ENCODE measurements at regions not wholly inside any gene's neighbourhood (a gene's known extent, or its start where the extent isn't known, plus 50 kb on each side); places are given as distances from the start of the nearest gene placed in this dataset.
"Not testable (repeated sequence)": the region's sequence is repeated elsewhere in the genome, so short reads cannot be mapped to it uniquely, and the experiment has no call there.

GRCh38 chr15:98326804-98327203, 321.5 kb upstream of the IGF1R start:
- no peaks in the 10 kb centered on the region for H3K36me3 Mint-ChIP-seq (ENCODE audit: low read depth)
- no peaks in the 10 kb centered on the region for H3K27me3 Mint-ChIP-seq
- H3K27ac Mint-ChIP-seq: no peak overlapping the region
- H3K4me1 Mint-ChIP-seq (ENCODE audit: low read depth): no peaks in the 10 kb centered on the region
- peaks cover 14% of the 10 kb centered on the region for H3K9me3 Mint-ChIP-seq
- intact Hi-C loops (cut with micrococcal nuclease): no loop called here
- no peak overlapping the region for H3K4me3 Mint-ChIP-seq

GRCh38 chr15:98330258-98330657, 318.1 kb upstream of the IGF1R start:
- H3K27me3 Mint-ChIP-seq: no peaks in the 10 kb centered on the region
- H3K27ac Mint-ChIP-seq: no peak overlapping the region
- intact Hi-C loops (cut with micrococcal nuclease): no loop called here
- H3K9me3 Mint-ChIP-seq: peaks cover 11% of the 10 kb centered on the region
- no peaks in the 10 kb centered on the region for H3K36me3 Mint-ChIP-seq (ENCODE audit: low read depth)
- no peak overlapping the region for H3K4me3 Mint-ChIP-seq
- H3K4me1 Mint-ChIP-seq (ENCODE audit: low read depth): no peaks in the 10 kb centered on the region

GRCh38 chr15:98330692-98331435, 317.5 kb upstream of the IGF1R start:
- Mint-ChIP-seq H3K27ac (no peak overlapping the region), H3K9me3 (peaks cover 11% of the 10 kb centered on the region), H3K27me3 (no peaks in the 10 kb centered on the region), H3K4me3 (no peak overlapping the region), H3K36me3 (ENCODE audit: low read depth) (no peaks in the 10 kb centered on the region), H3K4me1 (ENCODE audit: low read depth) (no peaks in the 10 kb centered on the region)
- intact Hi-C loops (cut with micrococcal nuclease): no loop called here

GRCh38 chr15:98331676-98332075, 316.7 kb upstream of the IGF1R start:
- Mint-ChIP-seq H3K27ac (no peak overlapping the region), H3K27me3 (no peaks in the 10 kb centered on the region), H3K4me3 (no peak overlapping the region), H3K36me3 (ENCODE audit: low read depth) (no peaks in the 10 kb centered on the region), H3K4me1 (ENCODE audit: low read depth) (no peaks in the 10 kb centered on the region), H3K9me3 (peaks cover 11% of the 10 kb centered on the region)
- intact Hi-C loops (cut with micrococcal nuclease): no loop called here

GRCh38 chr15:98333251-98333650, 315.1 kb upstream of the IGF1R start:
- peaks cover 11% of the 10 kb centered on the region for H3K9me3 Mint-ChIP-seq
- no peak overlapping the region for H3K4me3 Mint-ChIP-seq
- H3K36me3 Mint-ChIP-seq (ENCODE audit: low read depth): no peaks in the 10 kb centered on the region
- intact Hi-C loops (cut with micrococcal nuclease): no loop called here
- H3K27me3 Mint-ChIP-seq: no peaks in the 10 kb centered on the region
- no peaks in the 10 kb centered on the region for H3K4me1 Mint-ChIP-seq (ENCODE audit: low read depth)
- no peak overlapping the region for H3K27ac Mint-ChIP-seq

- H3K9me3 Mint-ChIP-seq: no peaks in the 10 kb centered on the region
- H3K27me3 Mint-ChIP-seq: no peaks in the 10 kb centered on the region
- no peaks in the 10 kb centered on the region for H3K4me1 Mint-ChIP-seq (ENCODE audit: low read depth)
- intact Hi-C loops (cut with micrococcal nuclease): no loop called here
- H3K4me3 Mint-ChIP-seq: no peak overlapping the region
- no peak overlapping the region for H3K27ac Mint-ChIP-seq
- no peaks in the 10 kb centered on the region for H3K36me3 Mint-ChIP-seq (ENCODE audit: low read depth)
Measured at GRCh38 chr15:98342911-98343310, 305.4 kb upstream of the IGF1R start.

GRCh38 chr15:98344591-98344990, 303.7 kb upstream of the IGF1R start:
- H3K27me3 Mint-ChIP-seq: no peaks in the 10 kb centered on the region
- intact Hi-C loops (cut with micrococcal nuclease): no loop called here
- H3K27ac Mint-ChIP-seq: no peak overlapping the region
- H3K4me3 Mint-ChIP-seq: no peak overlapping the region
- H3K36me3 Mint-ChIP-seq (ENCODE audit: low read depth): no peaks in the 10 kb centered on the region
- H3K9me3 Mint-ChIP-seq: no peaks in the 10 kb centered on the region
- no peaks in the 10 kb centered on the region for H3K4me1 Mint-ChIP-seq (ENCODE audit: low read depth)

GRCh38 chr15:98347001-98347400, 301.3 kb upstream of the IGF1R start:
- no peak overlapping the region for H3K4me3 Mint-ChIP-seq
- H3K27me3 Mint-ChIP-seq: no peaks in the 10 kb centered on the region
- intact Hi-C loops (cut with micrococcal nuclease): no loop called here
- no peaks in the 10 kb centered on the region for H3K4me1 Mint-ChIP-seq (ENCODE audit: low read depth)
- no peaks in the 10 kb centered on the region for H3K9me3 Mint-ChIP-seq
- H3K36me3 Mint-ChIP-seq (ENCODE audit: low read depth): no peaks in the 10 kb centered on the region
- H3K27ac Mint-ChIP-seq: no peak overlapping the region

- Mint-ChIP-seq H3K9me3 (no peaks in the 10 kb centered on the region), H3K27ac (no peak overlapping the region), H3K4me3 (no peak overlapping the region), H3K4me1 (ENCODE audit: low read depth) (no peaks in the 10 kb centered on the region), H3K36me3 (ENCODE audit: low read depth) (no peaks in the 10 kb centered on the region), H3K27me3 (no peaks in the 10 kb centered on the region)
- intact Hi-C loops (cut with micrococcal nuclease): no loop called here
Measured at GRCh38 chr15:98347866-98348265, 300.5 kb upstream of the IGF1R start.

- no peaks in the 10 kb centered on the region for H3K4me1 Mint-ChIP-seq (ENCODE audit: low read depth)
Measured at GRCh38 chr15:98350276-98350675, 298.1 kb upstream of the IGF1R start.

GRCh38 chr15:98358274-98358673, 290.1 kb upstream of the IGF1R start:
- H3K27ac Mint-ChIP-seq; H3K36me3 Mint-ChIP-seq (ENCODE audit: low read depth); H3K27me3 Mint-ChIP-seq; intact Hi-C loops (cut with micrococcal nuclease); H3K4me1 Mint-ChIP-seq (ENCODE audit: low read depth); H3K4me3 Mint-ChIP-seq: not testable (repeated sequence)
- H3K9me3 Mint-ChIP-seq: peaks cover 30% of the 10 kb centered on the region

More at GRCh38 chr15:98350276-98350675, 298.1 kb upstream of the IGF1R start:
- no peaks in the 10 kb centered on the region for H3K36me3 Mint-ChIP-seq (ENCODE audit: low read depth)
- intact Hi-C loops (cut with micrococcal nuclease): no loop called here
- no peak overlapping the region for H3K4me3 Mint-ChIP-seq
- peaks cover 17% of the 10 kb centered on the region for H3K9me3 Mint-ChIP-seq
- no peaks in the 10 kb centered on the region for H3K27me3 Mint-ChIP-seq
- no peak overlapping the region for H3K27ac Mint-ChIP-seq

GRCh38 chr15:98358971-98359370, 289.4 kb upstream of the IGF1R start:
- intact Hi-C loops (cut with micrococcal nuclease): no loop called here
- no peaks in the 10 kb centered on the region for H3K4me1 Mint-ChIP-seq (ENCODE audit: low read depth)

GRCh38 chr15:98363416-98363815, 284.9 kb upstream of the IGF1R start:
- no peak overlapping the region for H3K4me3 Mint-ChIP-seq
- H3K36me3 Mint-ChIP-seq (ENCODE audit: low read depth): no peaks in the 10 kb centered on the region
- no peaks in the 10 kb centered on the region for H3K27me3 Mint-ChIP-seq
- H3K9me3 Mint-ChIP-seq: no peaks in the 10 kb centered on the region
- H3K4me1 Mint-ChIP-seq (ENCODE audit: low read depth): no peaks in the 10 kb centered on the region
- no peak overlapping the region for H3K27ac Mint-ChIP-seq
- intact Hi-C loops (cut with micrococcal nuclease): no loop called here

More at GRCh38 chr15:98358971-98359370, 289.4 kb upstream of the IGF1R start:
- Mint-ChIP-seq H3K4me3 (no peak overlapping the region), H3K36me3 (ENCODE audit: low read depth) (no peaks in the 10 kb centered on the region), H3K27ac (no peak overlapping the region), H3K27me3 (no peaks in the 10 kb centered on the region), H3K9me3 (peaks cover 26% of the 10 kb centered on the region)

- H3K27me3 Mint-ChIP-seq: no peaks in the 10 kb centered on the region
- intact Hi-C loops (cut with micrococcal nuclease): no loop called here
- no peak overlapping the region for H3K27ac Mint-ChIP-seq
- H3K36me3 Mint-ChIP-seq (ENCODE audit: low read depth): no peaks in the 10 kb centered on the region
- H3K9me3 Mint-ChIP-seq: no peaks in the 10 kb centered on the region
- no peak overlapping the region for H3K4me3 Mint-ChIP-seq
- no peaks in the 10 kb centered on the region for H3K4me1 Mint-ChIP-seq (ENCODE audit: low read depth)
Measured at GRCh38 chr15:98363955-98364354, 284.4 kb upstream of the IGF1R start.

- no peaks in the 10 kb centered on the region for H3K27me3 Mint-ChIP-seq
- H3K4me3 Mint-ChIP-seq: no peak overlapping the region
- H3K27ac Mint-ChIP-seq: no peak overlapping the region
- intact Hi-C loops (cut with micrococcal nuclease): no loop called here
- H3K9me3 Mint-ChIP-seq: no peaks in the 10 kb centered on the region
- H3K4me1 Mint-ChIP-seq (ENCODE audit: low read depth): no peaks in the 10 kb centered on the region
- no peaks in the 10 kb centered on the region for H3K36me3 Mint-ChIP-seq (ENCODE audit: low read depth)
Measured at GRCh38 chr15:98369081-98369716, 279.1 kb upstream of the IGF1R start.
